ENCODE measurements at regions not wholly inside any gene's neighbourhood (a gene's known extent, or its start where the extent isn't known, plus 50 kb on each side); places are given as distances from the start of the nearest gene placed in this dataset.

DNA sequence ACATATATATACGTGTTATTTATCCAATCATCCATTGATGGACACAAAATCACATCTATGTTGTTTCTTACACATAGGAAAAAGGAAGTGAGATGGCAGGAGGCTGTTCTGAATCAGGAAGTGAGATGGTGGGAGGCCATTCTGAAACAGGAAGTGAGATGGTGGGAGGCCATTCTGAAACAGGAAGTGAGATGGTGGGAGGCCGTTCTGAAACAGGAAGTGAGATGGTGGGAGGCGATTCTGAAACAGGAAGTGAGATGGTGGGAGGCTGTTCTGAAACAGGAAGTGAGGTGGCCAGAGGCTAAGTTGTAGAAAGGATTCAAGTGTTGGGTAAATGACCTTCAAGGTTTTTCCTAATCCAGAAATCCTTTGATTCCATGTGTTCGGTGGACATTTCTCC is 921.5 kb downstream of the TYW1 start:
- whole genome bisulfite sequencing, 2 experiments (ENCODE audit: extremely low coverage in 1 of 2, insufficient coverage in 1 of 2, insufficient read length in 1 of 2, insufficient replicate concordance in 2 of 2, low coverage in 1 of 2, low lambda C conversion rate in 2 of 2, missing lambda C conversion rate in 1 of 2): 93% methylated on average over 4 of the region's 4 CpGs; no CpG with 5 or more reads in 1 of the 2 experiments
- Histone ChIP-seq H3K27me3 (replicated peaks in 1 of 4; ENCODE audit: control insufficient read depth in 3 of 4, extremely low read depth in 1 of 4, insufficient read depth in 3 of 4, low read length in 3 of 4) (no peaks in the 10 kb centered on the region; a peak in 1 of 7 replicates), H4K5ac (ENCODE audit: insufficient read length, low read depth, low read length) (no peak overlapping the region), H2BK12ac (ENCODE audit: low read depth, low read length) (peak overlapping the region; percentile 60; the same call in 1 of the 2 replicates), H2BK120ac (replicated peaks; ENCODE audit: low read depth, low read length) (no peak overlapping the region), H2BK20ac (ENCODE audit: low read length) (peak overlapping the region; percentile 72; the same call in 1 of the 2 replicates), H2BK15ac (ENCODE audit: low read length) (no peak overlapping the region), H3K36me3 (ENCODE audit: control insufficient read depth in 2 of 4, insufficient read depth in 4 of 4, low read length in 3 of 4) (no peaks in the 10 kb centered on the region), H3K9me3 (ENCODE audit: insufficient read depth in 2 of 2, low read depth in 1 of 2, low read length in 1 of 2) (peaks cover 0 to 10% of the 10 kb centered on the region in 2 experiments; a peak in 1 of 4 replicates), H3K9ac (replicated peaks in 1 of 4; ENCODE audit: extremely low read depth in 1 of 4, low read depth in 3 of 4, low read length in 3 of 4) (no peak overlapping the region), H3K23me2 (ENCODE audit: low read depth, low read length) (no peaks in the 10 kb centered on the region), H3K79me2 (ENCODE audit: control insufficient read depth in 1 of 2, insufficient read depth in 2 of 2, low read length in 2 of 2) (no peaks in the 10 kb centered on the region), H3K4me1 (replicated peaks in 1 of 4; ENCODE audit: control insufficient read depth in 3 of 4, insufficient read depth in 4 of 4, low read length in 3 of 4) (peaks cover 0 to 5% (median 1%) of the 10 kb centered on the region in 4 experiments; a peak in 2 of 7 replicates), H3K56ac (replicated peaks; ENCODE audit: insufficient read length, low read depth, low read length) (no peak overlapping the region), H3K79me1 (ENCODE audit: low read depth, low read length) (no peaks in the 10 kb centered on the region), H2AK5ac (ENCODE audit: low read depth, low read length) (no peak overlapping the region), H4K8ac (ENCODE audit: extremely low read depth, insufficient read depth, low read length) (no peak overlapping the region), H3K4ac (replicated peaks; ENCODE audit: insufficient read length, low read depth, low read length) (no peak overlapping the region), H3K23ac (ENCODE audit: insufficient read length) (no peak overlapping the region), H3K14ac (ENCODE audit: insufficient read length) (no peak overlapping the region), H4K91ac (replicated peaks; ENCODE audit: insufficient read length, low read length) (no peak overlapping the region), H2AFZ (ENCODE audit: low read length) (no peak overlapping the region), H3K27ac (ENCODE audit: low read depth, low read length) (no peak overlapping the region), H2BK5ac (ENCODE audit: low read depth, low read length) (no peak overlapping the region; the same call in 1 of the 2 replicates), H4K20me1 (replicated peaks in 1 of 2; ENCODE audit: control insufficient read depth in 1 of 2, insufficient read depth in 2 of 2, low read length in 2 of 2) (no peaks in the 10 kb centered on the region), H3K4me3 (ENCODE audit: extremely low read depth in 1 of 4, insufficient read depth in 2 of 4, low read depth in 3 of 4, low read length in 4 of 4) (no peak overlapping the region), H3K18ac (ENCODE audit: extremely low read depth, low read length) (no peak overlapping the region), H3K4me2 (ENCODE audit: insufficient read depth in 1 of 2, low read depth in 2 of 2, low read length in 2 of 2) (no peak overlapping the region)
- ChIA-PET POLR2A (ENCODE audit: partially characterized antibody) (no interaction called here), CTCF (ENCODE audit: partially characterized antibody) (interaction anchor here (0.9 kb wide), 1 partner anchor 16 kb away, joined by 3 read pairs; no protein-coding TSS in a partner anchor)
- FAIRE-seq (no peak), DNase-seq (ENCODE audit: low read depth in 1 of 2, low spot score in 2 of 2) (no peak)
- TF ChIP-seq RXRA (IDR thresholded peaks at IDR 0.05; ENCODE audit: insufficient read depth, low read depth, low read length) (no peak), EGR1 (IDR thresholded peaks at IDR 0.05; ENCODE audit: borderline replicate concordance, low read depth, low read length) (peak; percentile 45; the same call in 1 of the 2 replicates)

All from H1 (cell line).